Anterior cingulate cortex (tissue), 58 donors: ENCODE measurements at regions not wholly inside any gene's neighbourhood (a gene's known extent, or its start where the extent isn't known, plus 50 kb on each side); places are given as distances from the start of the nearest gene placed in this dataset.
"Not testable (repeated sequence)": the region's sequence is repeated elsewhere in the genome, so short reads cannot be mapped to it uniquely, and the experiment has no call there.

Experiments used
- DNase-seq, 58 donors: peaks; one replicate each; lab custom pipeline; 2025; lab: John Stamatoyannopoulos, UW

GRCh38 chr15:53218666-53219580 is 428.8 kb upstream of the ONECUT1 start:
- DNase-seq: no peak

GRCh38 chr15:53216036-53216435 is 425.9 kb upstream of the ONECUT1 start:
- DNase-seq: no peak

- DNase-seq: no peak
Measured at GRCh38 chr15:53213336-53213735, 423.2 kb upstream of the ONECUT1 start.

GRCh38 chr15:53212785-53213184 is 422.6 kb upstream of the ONECUT1 start:
- no peak for DNase-seq

- DNase-seq: no peak
Measured at GRCh38 chr15:53210653-53211052, 420.5 kb upstream of the ONECUT1 start.

- no peak for DNase-seq
Measured at GRCh38 chr15:53209396-53210042, 419.4 kb upstream of the ONECUT1 start.

- DNase-seq: no peak
Measured at GRCh38 chr15:53208751-53209150, 418.6 kb upstream of the ONECUT1 start.

- DNase-seq: no peak
Measured at GRCh38 chr15:53203454-53203853, 413.3 kb upstream of the ONECUT1 start.

- no peak for DNase-seq
Measured at GRCh38 chr15:53202876-53203275, 412.7 kb upstream of the ONECUT1 start.

GRCh38 chr15:53197426-53197839 is 407.3 kb upstream of the ONECUT1 start:
- DNase-seq: peak in 56 of 58 donors; percentile 2 to 79 (median 28)

GRCh38 chr15:53196788-53197187 is 406.7 kb upstream of the ONECUT1 start:
- no peak for DNase-seq

GRCh38 chr15:53196242-53196641 is 406.1 kb upstream of the ONECUT1 start:
- DNase-seq: no peak

GRCh38 chr15:53193149-53193548 is 403.0 kb upstream of the ONECUT1 start:
- no peak for DNase-seq

GRCh38 chr15:53189860-53190259 is 399.7 kb upstream of the ONECUT1 start:
- DNase-seq: no peak

- DNase-seq: not testable (repeated sequence)
Measured at GRCh38 chr15:53183449-53183848, 393.3 kb upstream of the ONECUT1 start.

GRCh38 chr15:53171571-53171970 is 381.4 kb upstream of the ONECUT1 start:
- no peak for DNase-seq

- DNase-seq: no peak
Measured at GRCh38 chr15:53166684-53167201, 376.6 kb upstream of the ONECUT1 start.

- no peak for DNase-seq
Measured at GRCh38 chr15:53165988-53166683, 376.0 kb upstream of the ONECUT1 start.

GRCh38 chr15:53160092-53160704 is 370.1 kb upstream of the ONECUT1 start:
- no peak for DNase-seq

GRCh38 chr15:53159458-53159857 is 369.3 kb upstream of the ONECUT1 start:
- DNase-seq: no peak
